K562 (cell line): ENCODE measurements at regions not wholly inside any gene's neighbourhood (a gene's known extent, or its start where the extent isn't known, plus 50 kb on each side); places are given as distances from the start of the nearest gene placed in this dataset.

Experiments used
- ATAC-seq: fragments of 200-7000 bp; cut with Tn5 transposase; 3 replicates; pipeline ENCODE4 v1.9.1; 2020; ENCODE audit warnings: moderate library complexity
- BruUV-seq: library from RNA; stranded (reverse); fragments of 400-500 nt; replicated peaks from 2 replicates; lab custom pipeline; 2021; lab: Mats Ljungman, UMichigan
- CTCF ChIA-PET: fragments of 300-600 bp; formaldehyde crosslinking; extraction: SDS; loops from one replicate; lab custom pipeline; 2021; ENCODE audit warnings: low intra/inter-chr PET ratio; lab: Yijun Ruan, JAX
- POLR2A ChIA-PET: fragments of 300-600, 350-650 bp; sonication (Branson Sonifier 250); formaldehyde crosslinking; extraction: SDS; loops from one replicate; lab custom pipeline; 2021; ENCODE audit warnings: antibody characterized with exemption, inconsistent platforms; lab: Yijun Ruan, JAX
- DNase-seq, 4 experiments: peaks; one replicate each; pipeline versions ENCODE4 v3.0.0 to v3.0.0-alpha.2; 2011 to 2018; ENCODE audit warnings: low spot score in 3 of 4, mixed read lengths in 3 of 4; ENCODE audit errors: extremely low read depth in 1 of 4
- FAIRE-seq: peaks from 2 replicates; lab custom pipeline; 2011; peaks lifted over from hg19 to GRCh38; lab: Jason Lieb, UNC
- H2AFZ ChIP-seq: 2 replicates; pipeline ENCODE4 v1.6.0; 2011; ENCODE audit warnings: low read depth, low read length, control low read depth, inconsistent platforms
- H3K27ac ChIP-seq: fragments of 200-600 bp; 3 replicates; pipeline ENCODE4 v1.8.0; 2011; ENCODE audit warnings: low read depth, mild to moderate bottlenecking, control low read depth, inconsistent platforms, low read length, moderate library complexity, mixed read lengths; ENCODE audit errors: extremely low read depth
- H3K27me3 ChIP-seq, 2 experiments: fragments of 300-600 bp in 1 of 2; 2 replicates in 1 of 2; 3 replicates in 1 of 2; pipeline versions ENCODE4 v1.6.0 to v1.8.0; 2011; ENCODE audit warnings: inconsistent platforms in 2 of 2, low read length in 2 of 2, mild to moderate bottlenecking in 1 of 2, mixed read lengths in 1 of 2, moderate library complexity in 1 of 2; ENCODE audit not compliant: control insufficient read depth in 2 of 2, insufficient read depth in 2 of 2
- H3K36me3 ChIP-seq: fragments of 300-600 bp; 3 replicates; pipeline ENCODE4 v1.8.0; 2011; ENCODE audit warnings: mild to moderate bottlenecking, low read length, inconsistent platforms; ENCODE audit not compliant: control insufficient read depth, insufficient read depth
- H3K4me1 ChIP-seq, 2 experiments: fragments of 200-600 bp in 1 of 2; replicated peaks in 1 of 2; 2 replicates in 1 of 2; 3 replicates in 1 of 2; pipeline versions ENCODE4 v1.5.1 to v1.8.0; 2011; ENCODE audit warnings: inconsistent platforms in 2 of 2, low read length in 2 of 2, mild to moderate bottlenecking in 1 of 2, mixed read lengths in 1 of 2, moderate library complexity in 1 of 2; ENCODE audit not compliant: control insufficient read depth in 2 of 2, insufficient read depth in 2 of 2
- H3K4me2 ChIP-seq: 2 replicates; pipeline ENCODE4 v1.6.1; 2011; ENCODE audit warnings: low read length, control low read depth, inconsistent platforms, mixed read lengths; ENCODE audit not compliant: insufficient read depth
- H3K4me3 ChIP-seq: fragments of 200-600 bp; sonication (generic), shearing (Covaris generic); 2 replicates; pipeline ENCODE4 v1.5.1; 2016; ENCODE audit warnings: control low read depth, inconsistent platforms
- H3K79me2 ChIP-seq: fragments of 200-600 bp; 3 replicates; pipeline ENCODE4 v1.8.0; 2011; ENCODE audit warnings: low read length, inconsistent platforms; ENCODE audit not compliant: control insufficient read depth, insufficient read depth
- H3K9ac ChIP-seq, 2 experiments: 2 replicates each; pipeline versions ENCODE4 v1.6.0 to v1.6.1; 2011; ENCODE audit warnings: low read depth in 2 of 2, low read length in 2 of 2, control low read depth in 1 of 2, inconsistent platforms in 1 of 2, mild to moderate bottlenecking in 1 of 2, mixed read lengths in 1 of 2; ENCODE audit not compliant: insufficient read depth in 1 of 2
- H3K9me1 ChIP-seq: one replicate; pipeline ENCODE4 v1.6.0; 2011; ENCODE audit warnings: inconsistent platforms, mild to moderate bottlenecking, low read length, moderate library complexity; ENCODE audit not compliant: control insufficient read depth, insufficient read depth
- H3K9me3 ChIP-seq: replicated peaks from 2 replicates; pipeline ENCODE4 v1.5.1; 2011; ENCODE audit warnings: low read depth, low read length, inconsistent platforms; ENCODE audit not compliant: control insufficient read depth, insufficient read depth
- H4K20me1 ChIP-seq: replicated peaks from 2 replicates; pipeline ENCODE4 v1.6.1; 2011; ENCODE audit warnings: low read length, inconsistent platforms, mixed read lengths; ENCODE audit not compliant: control insufficient read depth, insufficient read depth
- ARID2 ChIP-seq: fragments of 450-650 bp; IDR thresholded peaks from 2 replicates; pipeline ENCODE4 v1.6.1; 2017; ENCODE audit warnings: antibody characterized with exemption, mild to moderate bottlenecking
- ASH1L ChIP-seq: fragments of 450-650 bp; IDR thresholded peaks from 2 replicates; pipeline ENCODE4 v1.6.1; 2018; ENCODE audit warnings: borderline replicate concordance, mild to moderate bottlenecking, low read depth; ENCODE audit not compliant: partially characterized antibody
- JUND ChIP-seq, 2 experiments: IDR thresholded peaks; 2 replicates in 1 of 2; 3 replicates in 1 of 2; pipeline ENCODE4 v1.6.1; 2011; ENCODE audit warnings: borderline replicate concordance in 2 of 2, low read depth in 2 of 2, low read length in 2 of 2, improper control_type of control experiment in 1 of 2, missing biosample characterization in 1 of 2, missing genetic modification characterization in 1 of 2, missing genetic modification reagents in 1 of 2
- LEF1 ChIP-seq: fragments of 450-650 bp; IDR thresholded peaks from 2 replicates; pipeline ENCODE4 v1.6.1; 2016; ENCODE audit warnings: mild to moderate bottlenecking
- SAP30 ChIP-seq: fragments of 200-600 bp; sonication (generic); IDR thresholded peaks from 2 replicates; pipeline ENCODE4 v1.6.1; 2012; ENCODE audit warnings: borderline replicate concordance, low read depth, mild to moderate bottlenecking, moderate library complexity, low read length, control low read depth, inconsistent platforms; ENCODE audit not compliant: insufficient read depth, poor library complexity, severe bottlenecking
- SMARCB1 ChIP-seq: IDR thresholded peaks from 2 replicates; pipeline ENCODE4 v1.6.1; 2011; ENCODE audit warnings: improper control_type of control experiment, low read depth; ENCODE audit not compliant: insufficient read length
- ZBED1 ChIP-seq: IDR thresholded peaks from 2 replicates; pipeline ENCODE4 v1.6.1; 2014
- ZC3H4 ChIP-seq: sonication (generic); formaldehyde crosslinking; IDR thresholded peaks from 2 replicates; pipeline ENCODE4 v1.9.0; 2021; ENCODE audit warnings: missing genetic modification reagents, borderline replicate concordance
- ZNF347 ChIP-seq: fragments of 450-650 bp; formaldehyde crosslinking; IDR thresholded peaks from 2 replicates; pipeline ENCODE4 v1.4.0; 2020; ENCODE audit warnings: low read depth, mild to moderate bottlenecking, moderate library complexity
- ZNF431 ChIP-seq: sonication (generic); formaldehyde crosslinking; IDR thresholded peaks from 2 replicates; pipeline ENCODE4 v1.8.0; 2022; ENCODE audit warnings: mild to moderate bottlenecking, missing genetic modification reagents
- ZNF644 ChIP-seq: fragments of 200-800 bp; sonication (Bioruptor generic); IDR thresholded peaks from 2 replicates; pipeline ENCODE4 v1.6.1; 2016; ENCODE audit warnings: low read depth, missing genetic modification characterization, missing compliant biosample characterization
- WGBS: fragments of 100-300 bp; shearing (Covaris generic); methylation state at CpG from one replicate; pipeline ENCODE4 v1.1.6; 2016; ENCODE audit warnings: low coverage, mixed read lengths; ENCODE audit not compliant: insufficient coverage; ENCODE audit errors: missing lambda C conversion rate; 5-methylcytosine and 5-hydroxymethylcytosine counted together
- in situ Hi-C: fragments of 300-500 bp; cut with MboI; formaldehyde crosslinking; loops from 4 replicates; pipeline ENCODE4 v1.15.0; 2018; ENCODE audit warnings: inconsistent platforms, mixed read lengths
- intact Hi-C: fragments of 100-400 bp; cut with micrococcal nuclease; formaldehyde crosslinking; loops from 2 replicates; pipeline ENCODE4 v1.14.2; 2022
- TF ChIP-seq, protein P1 (sequence below): sonication (generic); formaldehyde crosslinking; IDR thresholded peaks from 2 replicates; pipeline ENCODE4 v1.8.1; 2023; ENCODE audit warnings: mild to moderate bottlenecking, missing genetic modification reagents

- TF ChIP-seq ZC3H4 (CRISPR knock-in tag) (no peak), JUND (IDR thresholded peaks at IDR 0.05; ENCODE audit: borderline replicate concordance, low read depth, low read length) (no peak), JUND (tag; IDR thresholded peaks at IDR 0.05; ENCODE audit: borderline replicate concordance, low read depth, low read length) (no peak), ASH1L (no peak), LEF1 (no peak), ZBED1 (no peak)
- 1% methylated on average over 8 of the region's 8 CpGs for WGBS
- Histone ChIP-seq H3K4me2 (no peak overlapping the region), H3K9me3 (no peaks in the 10 kb centered on the region), H3K4me3 (no peak overlapping the region), H3K27ac (no peak overlapping the region), H3K9me1 (no peaks in the 10 kb centered on the region), H3K4me1 (no peaks in the 10 kb centered on the region), H3K27me3 (peaks cover under 1 to 14% of the 10 kb centered on the region in 2 experiments; a peak in 3 of 5 replicates), H3K79me2 (no peaks in the 10 kb centered on the region), H3K36me3 (no peaks in the 10 kb centered on the region), H3K9ac (no peak overlapping the region), H4K20me1 (no peaks in the 10 kb centered on the region), H2AFZ (no peak overlapping the region)
- in situ Hi-C loops (no loop called here), intact Hi-C loops (no loop called here)
- DNase-seq (no peak), FAIRE-seq (no peak), ATAC-seq (no peak)
- BruUV-seq: no TSS peak
- CTCF ChIA-PET: no interaction called here
- POLR2A ChIA-PET: interaction anchor here (0.7 kb wide), 1 partner anchor 824 kb away, joined by 3 read pairs; no protein-coding TSS in a partner anchor
Measured at GRCh38 chr16:80147026-80147655, 393.7 kb upstream of the DYNLRB2 start.

DNA sequence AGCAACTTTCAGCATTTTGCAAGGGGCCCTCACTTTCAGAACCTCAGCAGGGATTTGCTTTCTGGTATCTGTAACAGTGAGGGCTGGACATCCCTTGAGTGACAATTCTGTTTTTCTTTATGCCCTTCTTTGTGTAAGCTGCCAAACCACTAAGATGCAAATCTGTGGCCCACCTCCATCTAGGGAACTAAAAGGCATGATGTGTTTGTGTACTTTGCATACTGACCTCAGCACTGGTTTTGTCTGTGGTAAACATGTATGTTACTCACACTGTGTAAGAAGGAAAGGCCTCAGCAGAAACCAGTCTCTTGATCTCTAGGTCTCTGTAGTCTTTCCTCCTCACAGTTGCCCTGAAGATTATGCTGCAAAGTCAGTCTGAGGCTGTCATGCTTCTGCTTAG lies 396.6 kb upstream of the DYNLRB2 start:
- no peak overlapping the region for H3K4me2 ChIP-seq
- ChIA-PET POLR2A (interaction anchor here (0.6 kb wide), 1 partner anchor 13 kb away, joined by 3 read pairs; no protein-coding TSS in a partner anchor), CTCF (no interaction called here)
- H3K27me3 ChIP-seq: peaks cover 0 to 12% of the 10 kb centered on the region in 2 experiments; a peak in 2 of 5 replicates
- in situ Hi-C loops: no loop called here
- H2AFZ ChIP-seq: no peak overlapping the region
- H3K9ac ChIP-seq: no peak overlapping the region
- H4K20me1 ChIP-seq: no peaks in the 10 kb centered on the region
- no peak overlapping the region for H3K4me3 ChIP-seq
- no TSS peak for BruUV-seq
- H3K9me3 ChIP-seq: no peaks in the 10 kb centered on the region
- ATAC-seq: no peak
- H3K79me2 ChIP-seq: no peaks in the 10 kb centered on the region
- no peaks in the 10 kb centered on the region for H3K4me1 ChIP-seq
- H3K36me3 ChIP-seq: no peaks in the 10 kb centered on the region
- H3K9me1 ChIP-seq: no peaks in the 10 kb centered on the region
- DNase-seq: no peak
- intact Hi-C loops: no loop called here
- no peak overlapping the region for H3K27ac ChIP-seq
- FAIRE-seq: no peak
- TF ChIP-seq SAP30 (no peak), ARID2 (no peak), ZNF431 (no peak), SMARCB1 (no peak), ZNF347 (CRISPR knock-in tag) (no peak), ZNF644 (tag) (no peak)
- TF ChIP-seq, protein P1, sequence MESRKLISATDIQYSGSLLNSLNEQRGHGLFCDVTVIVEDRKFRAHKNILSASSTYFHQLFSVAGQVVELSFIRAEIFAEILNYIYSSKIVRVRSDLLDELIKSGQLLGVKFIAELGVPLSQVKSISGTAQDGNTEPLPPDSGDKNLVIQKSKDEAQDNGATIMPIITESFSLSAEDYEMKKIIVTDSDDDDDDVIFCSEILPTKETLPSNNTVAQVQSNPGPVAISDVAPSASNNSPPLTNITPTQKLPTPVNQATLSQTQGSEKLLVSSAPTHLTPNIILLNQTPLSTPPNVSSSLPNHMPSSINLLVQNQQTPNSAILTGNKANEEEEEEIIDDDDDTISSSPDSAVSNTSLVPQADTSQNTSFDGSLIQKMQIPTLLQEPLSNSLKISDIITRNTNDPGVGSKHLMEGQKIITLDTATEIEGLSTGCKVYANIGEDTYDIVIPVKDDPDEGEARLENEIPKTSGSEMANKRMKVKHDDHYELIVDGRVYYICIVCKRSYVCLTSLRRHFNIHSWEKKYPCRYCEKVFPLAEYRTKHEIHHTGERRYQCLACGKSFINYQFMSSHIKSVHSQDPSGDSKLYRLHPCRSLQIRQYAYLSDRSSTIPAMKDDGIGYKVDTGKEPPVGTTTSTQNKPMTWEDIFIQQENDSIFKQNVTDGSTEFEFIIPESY: no peak
